GM19397 (cell line): ENCODE measurements at regions not wholly inside any gene's neighbourhood (a gene's known extent, or its start where the extent isn't known, plus 50 kb on each side); places are given as distances from the start of the nearest gene placed in this dataset.
"Not testable (repeated sequence)": the region's sequence is repeated elsewhere in the genome, so short reads cannot be mapped to it uniquely, and the experiment has no call there.

ENCODE experiments used
- ATAC-seq: cut with Tn5 transposase; IDR thresholded peaks from one replicate; pipeline ENCODE4 v1.9.1; 2021; ENCODE audit warnings: mild to moderate bottlenecking, moderate library complexity; ENCODE audit not compliant: unreplicated experiment

DNA sequence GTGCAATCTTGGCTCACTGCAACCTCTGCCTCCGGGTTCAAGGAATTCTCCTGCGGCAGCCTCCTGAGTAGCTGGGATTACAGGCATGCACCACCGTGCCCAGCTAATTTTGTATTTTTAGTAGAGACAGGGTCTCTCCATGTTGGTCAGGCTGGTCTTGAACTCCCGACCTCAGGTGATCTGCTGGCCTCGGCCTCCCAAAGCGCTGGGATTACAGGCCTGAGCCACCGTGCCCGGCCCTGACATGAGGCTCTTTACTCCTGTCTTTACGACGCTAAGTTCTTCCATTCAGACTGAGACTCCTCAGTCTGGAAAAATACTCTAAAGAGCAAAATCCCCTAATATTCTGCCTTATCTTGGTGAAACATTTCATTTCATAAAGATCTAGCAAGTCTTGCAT, 331.3 kb upstream of the SGO1 start:
- not testable (repeated sequence) for ATAC-seq

DNA sequence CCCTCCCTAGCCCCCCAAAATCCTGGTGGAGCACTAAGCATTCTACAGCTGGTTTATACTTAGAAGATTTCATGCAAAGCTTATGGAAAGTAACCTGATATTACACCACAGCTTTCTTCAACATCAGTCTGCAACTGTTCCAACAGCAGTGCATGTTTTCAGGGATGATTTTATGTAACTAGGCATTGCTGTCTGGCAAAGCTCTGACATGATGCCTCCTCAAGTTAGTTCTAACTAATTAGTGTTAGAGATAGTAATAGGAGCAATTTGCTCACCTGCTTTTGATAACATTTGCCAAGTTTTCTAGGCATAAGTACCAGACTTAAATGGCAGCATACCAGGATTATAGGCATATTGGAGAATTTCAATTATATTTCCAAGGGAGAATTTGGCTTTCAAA, 330.3 kb upstream of the SGO1 start:
- ATAC-seq = no peak

DNA sequence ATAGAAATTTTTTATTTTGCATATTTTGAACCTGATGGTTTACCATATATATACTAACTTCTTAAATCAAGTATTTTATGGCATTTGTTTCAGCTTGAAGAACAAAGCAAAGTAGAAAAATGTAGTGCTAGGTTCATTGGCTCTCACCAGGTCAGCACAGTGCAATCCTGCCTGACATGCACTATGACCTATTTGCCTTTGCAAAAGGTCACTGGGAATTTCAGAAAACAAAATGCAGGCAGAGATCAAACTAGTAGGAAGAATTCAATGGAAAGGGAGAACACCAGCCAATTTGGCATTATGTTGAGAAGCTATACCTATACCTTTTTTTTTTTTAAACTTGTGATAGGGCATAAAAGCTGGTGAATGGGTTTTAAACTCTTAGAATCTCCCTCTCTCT, 329.8 kb upstream of the SGO1 start:
- ATAC-seq = no peak

DNA sequence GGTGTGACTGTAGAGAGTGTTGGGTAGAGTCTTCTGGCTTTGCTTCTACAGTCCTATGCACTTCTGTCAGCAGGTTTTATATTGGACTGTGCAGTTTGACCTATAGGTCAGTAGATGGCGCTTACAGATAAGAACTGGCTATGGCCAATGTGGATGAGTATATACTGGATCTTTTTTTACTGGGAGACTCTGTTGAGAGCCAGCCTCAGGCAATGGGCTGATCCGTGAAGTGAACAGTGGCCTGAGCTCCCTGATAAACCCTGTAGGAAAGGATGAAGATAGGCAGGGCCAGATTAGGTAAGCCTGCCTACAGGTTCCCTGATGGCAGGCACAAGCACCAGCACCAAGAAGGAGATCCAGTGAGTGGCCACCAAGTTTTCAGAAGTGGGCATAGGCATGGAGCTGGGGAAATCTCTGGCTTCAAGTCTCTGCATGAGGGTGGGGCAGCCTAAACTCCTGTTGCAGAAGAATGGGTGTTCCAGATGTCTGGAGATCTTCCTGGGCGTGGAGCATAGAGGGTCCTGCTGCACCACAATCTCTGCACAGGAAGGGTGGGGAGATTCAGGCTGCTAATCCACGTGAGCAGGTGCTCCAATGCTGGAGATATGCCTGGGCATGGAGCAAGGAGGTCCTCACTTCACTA, 326.0 kb upstream of the SGO1 start:
- peak; percentile 90 for ATAC-seq

DNA sequence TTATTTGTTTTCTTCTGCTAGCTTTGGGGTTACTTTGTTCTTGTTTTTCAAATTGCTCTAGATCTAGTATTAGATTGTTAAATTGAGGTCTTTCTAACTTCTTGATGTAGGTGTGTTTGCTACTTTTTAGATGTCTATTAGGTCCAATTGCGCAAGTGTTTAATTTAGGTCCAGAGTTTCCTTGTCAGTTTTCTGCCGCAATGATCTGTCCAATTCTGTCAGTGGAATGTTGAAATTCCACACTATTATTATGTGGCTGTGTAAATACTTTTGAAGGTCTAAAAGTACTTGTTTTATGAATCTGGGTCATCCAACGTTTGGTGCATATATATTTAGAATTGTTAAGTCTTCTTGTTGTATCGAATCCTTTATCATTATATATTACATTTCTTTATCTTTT, 324.4 kb upstream of the SGO1 start:
- ATAC-seq = no peak

DNA sequence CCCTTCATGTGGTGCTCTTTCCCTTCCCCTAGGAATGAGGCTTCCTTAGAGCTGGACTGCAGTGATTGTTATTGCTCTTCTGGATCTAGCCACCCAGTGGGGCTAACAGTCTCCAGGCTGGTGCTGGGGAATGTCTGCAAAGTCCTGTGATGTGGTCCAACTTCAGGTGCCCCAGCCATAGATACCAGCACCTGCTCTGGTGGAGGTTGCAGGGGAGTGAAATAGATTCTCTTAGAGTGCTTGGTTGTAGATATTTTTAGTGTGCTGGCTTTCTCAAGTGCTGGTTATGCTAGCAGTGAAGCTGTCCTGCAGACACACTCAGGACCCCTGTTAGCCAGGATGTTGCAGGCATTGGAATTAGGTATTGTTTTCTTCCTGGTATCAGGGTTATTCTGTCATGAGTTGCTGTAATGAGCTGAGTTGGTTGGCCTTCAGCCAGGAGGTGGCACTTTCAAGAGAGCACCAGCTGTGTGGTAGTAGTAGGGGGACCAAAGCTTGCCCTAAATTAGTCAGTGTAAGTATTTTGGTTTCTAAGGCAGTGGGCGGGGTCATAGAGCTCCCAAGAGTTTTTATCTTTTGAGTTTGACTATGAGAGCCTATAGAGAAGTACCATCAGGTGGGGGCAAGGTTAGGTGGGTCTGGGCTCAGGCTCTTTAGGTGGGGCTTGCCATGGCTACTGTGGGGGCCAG, 317.5 kb upstream of the SGO1 start:
- ATAC-seq = no peak

DNA sequence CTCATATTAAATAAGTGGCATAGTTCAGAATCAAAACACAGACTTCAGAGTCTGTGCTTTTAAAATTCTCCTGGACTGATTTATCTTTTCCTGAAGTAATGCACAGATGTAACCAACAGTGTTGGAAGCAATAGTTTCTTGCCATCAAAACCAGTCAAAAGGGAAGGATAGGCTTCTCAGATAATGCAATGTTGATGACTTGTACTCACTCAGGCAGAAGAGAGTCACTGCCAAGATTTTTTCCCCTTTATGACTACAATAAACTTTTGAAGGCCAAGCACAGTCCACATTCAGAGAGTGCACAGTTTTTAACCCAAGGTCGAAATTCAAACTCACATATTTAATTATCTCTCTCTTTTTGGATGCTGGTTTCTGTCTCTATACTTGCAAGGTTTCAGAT, 305.0 kb upstream of the SGO1 start:
- ATAC-seq = no peak

DNA sequence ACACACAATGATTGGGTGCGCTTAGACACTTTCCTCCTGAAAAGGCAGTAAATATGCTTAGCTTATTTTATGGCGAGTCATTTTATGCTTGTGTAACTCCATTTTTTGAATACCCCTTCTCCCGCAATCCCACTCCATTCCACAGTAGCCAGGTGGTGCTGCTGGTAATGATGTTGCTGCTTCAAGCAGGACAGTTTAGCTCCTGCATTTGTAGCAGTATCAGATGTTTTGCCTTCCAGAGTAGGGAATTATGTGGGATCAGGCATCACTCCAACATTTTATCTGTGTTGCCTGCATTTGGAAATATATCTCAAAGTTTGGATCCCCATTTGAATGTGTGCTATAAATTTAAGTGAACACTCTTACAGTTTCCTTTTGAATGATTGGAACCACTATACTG, 302.1 kb upstream of the SGO1 start:
- ATAC-seq = no peak

DNA sequence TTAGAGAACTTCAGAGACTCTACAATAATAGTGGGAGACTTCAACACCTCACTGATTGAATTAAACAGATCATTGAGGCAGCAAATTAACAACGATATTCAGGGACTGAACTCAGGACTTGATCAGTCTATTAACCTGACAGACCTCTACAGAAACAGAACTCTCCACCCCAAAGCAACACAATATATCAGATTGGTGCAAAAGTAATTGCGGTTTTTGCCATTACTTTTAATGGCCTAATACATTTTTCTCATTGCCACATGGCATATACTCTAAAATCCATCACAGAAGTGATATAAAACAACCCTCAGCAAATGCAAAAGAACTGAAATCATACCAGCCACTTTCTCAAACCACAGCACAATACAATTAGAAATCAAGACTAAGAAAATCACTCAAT, 298.1 kb upstream of the SGO1 start:
- ATAC-seq = no peak

DNA sequence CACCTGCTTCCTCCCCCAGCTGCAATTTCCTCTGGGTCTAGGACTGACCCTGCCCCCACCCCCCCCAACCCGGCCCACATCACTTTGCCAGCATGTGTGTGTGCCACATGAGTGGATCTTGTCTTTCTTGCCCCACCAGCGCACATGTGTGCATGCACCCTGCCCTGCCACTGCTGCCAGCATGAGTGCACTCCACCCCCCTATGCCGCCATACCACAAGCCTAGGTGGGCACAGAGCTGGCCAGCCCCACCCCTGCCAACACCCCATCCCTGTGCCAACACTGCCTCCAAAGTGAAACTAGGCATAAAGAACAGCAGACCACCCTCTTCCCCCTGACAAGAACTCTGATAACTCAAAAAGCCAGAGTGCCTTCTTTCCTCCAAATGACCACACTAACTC, 296.3 kb upstream of the SGO1 start:
- ATAC-seq = no peak

DNA sequence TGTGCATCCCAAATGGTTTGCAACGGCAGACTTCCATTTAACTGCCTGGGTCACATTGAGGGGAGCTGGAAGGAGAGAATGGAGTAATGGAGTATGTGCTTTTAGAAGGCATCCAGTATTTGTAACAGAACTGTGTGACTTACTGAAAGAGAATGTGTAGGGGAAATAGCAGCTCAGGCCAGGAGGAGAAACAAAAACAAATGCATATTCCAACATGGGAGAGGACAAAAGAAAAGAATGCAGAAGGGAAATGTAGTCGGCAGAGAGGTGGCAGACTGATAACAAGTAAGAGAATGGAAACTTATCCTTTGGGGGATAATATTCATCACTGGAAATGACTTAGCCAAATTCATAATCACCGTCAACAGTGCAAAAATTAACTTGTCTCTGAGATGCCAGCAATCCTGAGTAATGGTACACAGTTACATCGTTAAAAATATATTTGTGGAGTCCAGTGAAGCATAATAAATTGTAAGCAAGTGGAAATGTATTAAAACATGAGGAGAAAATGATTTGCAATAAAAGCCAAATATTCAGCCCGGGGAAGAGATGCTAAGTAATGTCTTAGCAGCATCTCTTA, 294.9 kb upstream of the SGO1 start:
- no peak for ATAC-seq

DNA sequence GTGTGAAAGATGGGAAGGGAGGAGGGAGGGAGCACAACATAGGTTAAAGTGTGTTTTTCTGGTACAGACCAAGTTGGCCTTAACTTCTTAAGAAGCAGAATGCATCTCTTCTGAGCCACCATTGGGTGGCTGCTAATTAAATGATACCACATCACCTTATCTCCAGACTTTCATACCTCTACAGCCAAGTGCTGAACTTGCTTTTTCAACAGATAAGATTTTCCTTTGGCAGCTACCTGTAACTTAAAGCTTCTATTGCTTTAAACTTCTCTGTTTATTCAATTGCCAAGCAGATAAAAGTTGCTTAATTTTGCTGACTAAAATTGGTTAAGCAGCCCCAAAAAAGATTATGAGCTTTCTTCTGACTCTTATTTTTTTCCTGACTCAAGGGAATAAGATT, 292.4 kb upstream of the SGO1 start:
- no peak for ATAC-seq

DNA sequence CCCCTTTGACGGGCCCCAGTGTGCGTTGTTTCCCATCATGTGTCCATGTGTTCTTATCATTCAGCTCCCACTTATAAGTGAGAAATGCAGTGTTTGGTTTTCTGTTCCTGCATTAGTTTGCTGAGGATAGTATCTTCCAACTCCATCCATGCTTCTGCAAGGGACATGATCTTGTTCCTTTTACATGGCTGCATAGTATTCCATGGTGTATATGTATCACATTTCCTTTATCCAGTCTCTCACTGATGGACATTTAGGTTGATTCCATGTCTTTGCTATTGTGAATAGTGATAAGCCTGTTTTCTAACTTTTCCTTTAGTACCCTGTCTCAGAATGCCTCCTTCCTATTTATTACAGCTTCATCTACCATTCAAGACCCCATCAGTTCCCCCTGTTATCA, 278.2 kb upstream of the SGO1 start:
- not testable (repeated sequence) for ATAC-seq

DNA sequence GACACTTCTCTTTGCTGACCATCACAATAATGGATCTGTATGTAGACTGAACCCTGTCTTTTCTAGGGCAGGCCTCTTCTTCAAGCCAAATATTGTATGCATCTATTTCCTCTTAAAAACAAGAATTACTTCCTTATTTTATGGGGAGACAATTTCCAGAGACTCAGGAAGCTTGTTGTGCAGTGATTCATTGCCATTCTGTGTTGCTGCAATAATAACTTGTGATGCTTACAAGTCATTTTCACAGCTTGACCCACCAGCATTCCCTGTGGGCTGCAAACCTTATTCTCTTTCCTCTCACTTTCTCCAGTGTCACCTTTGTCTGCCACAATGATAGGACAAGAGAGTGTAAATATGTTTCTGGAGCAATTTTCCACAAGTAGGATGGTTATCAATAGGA, 276.7 kb upstream of the SGO1 start:
- no peak for ATAC-seq

DNA sequence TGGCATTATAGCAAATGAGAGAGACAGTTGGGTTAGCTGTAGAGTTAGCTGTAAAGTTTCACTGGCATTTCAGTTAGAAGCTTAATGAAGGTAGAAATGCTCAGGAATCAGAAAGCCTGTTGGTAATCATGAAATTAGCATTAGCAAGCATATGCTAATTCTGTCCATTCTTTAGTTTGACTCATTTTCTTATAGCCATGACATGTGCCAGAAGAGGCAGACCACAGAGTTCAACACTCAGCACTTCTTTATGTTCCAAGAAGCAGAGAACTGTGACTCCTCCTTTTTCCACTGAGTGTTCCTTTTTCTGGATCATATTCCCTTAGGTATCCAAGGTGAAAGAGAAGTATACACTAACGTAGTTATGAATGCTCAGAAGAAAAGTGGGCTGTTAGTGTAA, 276.2 kb upstream of the SGO1 start:
- ATAC-seq = no peak

DNA sequence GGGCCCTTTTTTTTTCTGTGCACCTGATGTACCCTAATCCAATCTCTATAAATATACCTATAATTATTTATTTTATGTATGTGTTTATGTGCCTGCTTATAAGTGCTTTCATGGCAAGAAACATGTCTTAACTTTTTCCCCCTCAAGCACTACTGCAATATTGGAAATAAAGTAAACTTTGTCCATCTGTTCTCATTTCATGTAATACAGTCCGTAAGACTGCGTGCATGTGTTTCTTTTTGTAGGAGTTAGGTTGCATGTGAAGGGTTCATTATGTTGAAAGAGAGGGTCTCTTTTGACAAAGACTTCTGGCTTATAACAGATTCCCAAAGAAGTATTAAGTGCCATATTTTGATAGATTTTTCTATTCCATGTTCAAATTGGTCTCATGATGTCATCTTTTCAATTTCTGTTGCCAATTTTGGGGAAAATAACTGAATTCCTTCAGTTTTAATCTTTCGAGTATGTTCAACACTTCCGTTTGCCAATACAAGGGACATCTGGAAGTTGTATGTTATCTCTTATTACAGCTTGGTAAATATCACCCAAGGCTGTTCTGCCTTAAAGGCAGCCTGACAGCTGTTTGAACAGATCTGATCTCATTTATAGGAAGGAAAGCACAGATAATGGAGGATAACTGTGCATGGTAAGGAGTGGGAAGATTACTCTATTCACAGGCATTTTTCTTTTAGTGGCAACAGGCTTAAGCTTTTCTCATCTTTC, 273.1 kb upstream of the SGO1 start:
- ATAC-seq = no peak

DNA sequence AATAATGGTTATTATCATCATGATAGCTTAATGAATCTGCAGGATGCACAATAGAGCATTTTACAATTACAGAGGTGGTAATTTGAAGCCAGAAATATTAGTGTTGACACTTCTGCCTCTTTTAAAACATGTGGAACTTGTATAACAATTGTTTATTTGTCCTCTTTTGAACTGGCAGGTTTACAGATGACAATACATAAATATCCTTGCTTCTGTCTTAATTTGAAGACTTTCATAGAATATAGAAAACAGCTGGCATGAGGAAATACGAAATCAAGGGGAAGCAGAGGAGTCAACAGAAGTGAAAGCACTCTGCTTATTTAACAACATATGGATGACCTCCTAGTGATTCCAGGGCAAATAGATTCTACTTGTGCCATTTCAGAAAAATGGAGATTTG, 270.5 kb upstream of the SGO1 start:
- ATAC-seq = no peak

DNA sequence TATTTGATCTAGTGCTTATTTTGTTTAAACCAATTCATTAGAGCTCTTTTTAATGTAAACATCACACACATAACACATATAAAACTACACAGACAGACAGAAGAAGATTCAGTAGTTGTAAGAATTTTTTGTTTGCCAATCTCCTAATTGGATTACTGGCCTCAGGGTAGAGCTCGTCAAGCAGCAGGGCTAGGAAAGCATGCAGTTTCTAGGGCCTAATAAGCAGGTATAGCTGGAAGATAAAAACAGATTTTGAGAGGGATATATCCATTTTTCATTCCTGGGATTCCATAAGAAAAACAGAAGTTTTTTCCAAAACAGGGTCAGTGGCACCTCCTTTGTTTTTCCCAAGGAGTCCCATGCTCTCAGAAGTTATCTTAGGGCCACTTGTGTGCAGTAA, 265.2 kb upstream of the SGO1 start:
- ATAC-seq = no peak

DNA sequence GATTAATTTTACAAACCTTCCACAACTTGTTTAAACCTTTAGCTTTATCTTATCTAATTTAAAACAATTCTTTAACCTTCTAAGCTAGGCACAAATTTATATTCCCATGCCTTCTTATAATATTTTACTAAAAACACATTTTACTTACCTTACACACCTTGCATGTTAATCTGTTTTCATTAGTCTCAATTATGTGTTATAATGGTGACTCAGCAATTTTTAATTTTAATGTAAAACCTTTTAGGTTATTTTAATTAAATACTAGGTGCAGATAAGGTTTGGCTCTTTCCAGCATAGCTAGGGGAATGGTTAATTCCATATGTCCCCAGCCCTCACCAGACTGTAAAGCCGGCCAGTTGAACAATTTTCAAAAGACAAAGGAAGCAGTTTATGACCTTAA, 264.6 kb upstream of the SGO1 start:
- no peak for ATAC-seq

DNA sequence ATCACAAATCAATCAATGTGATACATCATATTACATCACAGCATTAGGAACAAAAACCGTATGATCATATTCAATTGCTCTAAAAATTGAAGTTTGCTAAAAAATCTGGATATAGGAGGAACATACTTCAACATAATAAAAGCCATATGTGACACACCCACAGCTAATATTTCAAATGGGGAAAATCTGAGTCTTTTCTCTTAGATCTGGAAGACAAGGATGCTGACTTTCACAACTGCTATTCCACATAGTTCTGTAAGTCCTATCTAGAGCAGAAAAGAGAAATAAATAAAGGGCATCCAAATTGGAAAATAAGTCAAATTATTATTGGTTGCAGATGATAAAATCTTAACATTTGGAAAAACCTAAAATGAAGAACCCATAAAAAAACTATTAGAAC, 256.8 kb upstream of the SGO1 start:
- no peak for ATAC-seq

DNA sequence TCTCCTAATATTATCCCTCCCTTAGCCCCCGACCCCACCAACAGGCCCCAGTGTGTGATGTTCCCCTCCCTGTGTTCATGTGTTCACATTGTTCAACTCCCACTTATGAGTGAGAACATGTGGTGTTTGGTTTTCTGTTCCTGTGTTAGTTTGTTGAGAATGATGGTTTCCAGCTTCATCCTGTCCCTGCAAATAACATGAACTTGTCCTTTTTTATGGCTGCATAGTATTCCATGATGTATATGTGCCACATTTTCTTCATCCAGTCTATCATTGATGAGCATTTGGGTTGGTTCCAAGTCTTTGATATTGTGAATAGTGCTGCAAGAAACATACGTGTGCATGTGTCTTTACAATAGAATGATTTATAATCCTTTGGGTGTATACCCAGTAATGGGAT, 241.3 kb upstream of the SGO1 start:
- not testable (repeated sequence) for ATAC-seq

DNA sequence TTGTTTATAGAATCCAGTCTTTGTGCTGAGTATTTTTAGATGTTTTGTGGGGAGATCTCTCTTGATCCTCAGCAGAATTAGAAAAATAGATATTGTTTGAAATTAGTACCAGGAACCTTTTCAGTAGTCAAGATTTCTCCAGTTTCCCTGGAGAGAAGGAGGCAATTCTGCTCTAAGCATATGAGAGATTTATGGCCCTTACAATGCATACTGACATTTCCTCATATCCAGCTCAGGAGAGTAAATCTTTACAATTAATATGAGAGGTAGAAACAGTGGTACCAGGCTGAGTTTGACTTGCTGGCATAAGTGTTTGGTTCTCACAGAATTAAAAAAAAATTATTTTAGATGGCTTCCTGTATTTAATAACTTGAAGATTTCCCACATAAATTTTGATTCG, 239.1 kb upstream of the SGO1 start:
- no peak for ATAC-seq
